ENCODE measurements at regions not wholly inside any gene's neighbourhood (a gene's known extent, or its start where the extent isn't known, plus 50 kb on each side); places are given as distances from the start of the nearest gene placed in this dataset.

DNA sequence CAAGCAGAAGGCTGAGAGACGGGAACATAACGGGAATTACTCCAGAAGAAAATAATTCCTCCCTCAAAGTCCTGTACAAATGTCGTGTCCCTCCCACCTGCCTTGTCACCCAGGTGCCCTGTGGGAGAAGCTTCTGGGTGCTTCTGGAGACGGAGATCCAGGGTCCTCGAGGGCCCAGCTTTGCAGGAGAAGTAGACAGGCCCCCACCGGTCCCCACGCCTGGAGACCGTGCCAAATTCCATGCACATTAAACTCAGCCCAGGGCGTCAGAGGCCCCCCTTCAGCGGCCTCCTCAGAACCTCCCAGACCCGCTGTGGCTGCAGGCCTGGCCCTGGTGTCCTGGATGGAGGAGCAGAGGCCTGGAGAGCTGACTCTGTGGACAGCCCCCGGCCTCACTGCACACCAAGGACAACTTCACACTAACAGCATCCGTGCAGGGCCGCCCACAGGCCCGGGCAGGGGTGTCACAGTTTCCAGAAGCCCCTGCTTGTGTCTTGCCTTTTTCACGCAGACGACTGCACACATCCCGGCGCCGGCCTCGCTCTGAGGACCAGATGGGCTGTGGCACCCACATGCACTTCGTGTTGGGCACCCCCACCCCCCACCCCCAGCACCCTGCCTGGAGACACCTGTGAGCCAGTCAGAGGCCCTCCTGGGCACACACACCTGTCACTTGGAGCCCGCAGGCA is 734.3 kb downstream of the BRD1 start:
- CTCF ChIA-PET, result no interaction called here

DNA sequence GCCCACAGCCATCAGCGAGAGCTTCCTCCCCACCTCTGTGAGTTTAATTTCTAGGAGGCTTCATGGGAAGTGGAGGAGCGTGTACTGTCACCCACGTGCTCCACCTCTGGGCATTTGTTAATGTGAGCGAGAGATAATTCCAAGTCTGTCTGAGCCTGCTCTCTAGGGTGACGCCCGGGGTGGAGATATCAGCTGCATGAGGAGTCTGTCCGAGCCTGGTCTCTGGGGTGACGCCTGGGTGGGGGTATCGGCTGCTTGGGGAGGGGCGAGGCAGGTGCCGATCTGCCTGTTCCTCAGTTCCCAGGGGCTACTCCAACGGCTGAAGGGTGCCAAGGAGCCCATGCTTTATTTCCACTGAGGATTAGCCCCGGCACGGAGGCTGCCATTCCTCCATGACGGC is 735.0 kb downstream of the BRD1 start:
- no peak for DNase-seq (ENCODE audit: low read depth, low spot score)
- BruUV-seq (replicated peaks), result no TSS peak
- intact Hi-C loops (cut with micrococcal nuclease), result no loop called here
- Histone ChIP-seq H3K9ac (ENCODE audit: low read length) (no peak overlapping the region), H2AFZ (ENCODE audit: low read depth, low read length, poor library complexity, severe bottlenecking) (no peak overlapping the region), H4K20me1 (ENCODE audit: insufficient read depth) (no peaks in the 10 kb centered on the region), H3K27me3 (ENCODE audit: insufficient read depth, low read length) (no peaks in the 10 kb centered on the region), H3K4me3 (replicated peaks in 1 of 2; ENCODE audit: low read depth in 1 of 2, low read length in 2 of 2) (no peak overlapping the region), H3K27ac (ENCODE audit: low read depth, low read length) (no peak overlapping the region), H3K36me3 (ENCODE audit: control insufficient read depth in 1 of 2, insufficient read depth in 2 of 2, low read length in 2 of 2) (no peaks in the 10 kb centered on the region), H3K9me3 (ENCODE audit: control insufficient read depth in 1 of 2, insufficient read depth in 1 of 2, low read depth in 1 of 2, low read length in 2 of 2) (no peaks in the 10 kb centered on the region), H3K4me1 (ENCODE audit: control insufficient read depth in 1 of 2, insufficient read depth in 2 of 2, low read length in 2 of 2) (no peaks in the 10 kb centered on the region), H3K9me2 (ENCODE audit: insufficient read depth) (no peaks in the 10 kb centered on the region), H3K4me2 (ENCODE audit: low read length) (no peak overlapping the region), H3K79me2 (ENCODE audit: insufficient read depth, low read length) (no peaks in the 10 kb centered on the region)
- ATAC-seq, result no peak
- ChIA-PET CTCF (no interaction called here), RAD21 (ENCODE audit: low non-redundant PET in 1 of 2, low total read pairs in 2 of 2, uncharacterized antibody in 2 of 2, unreplicated experiment in 2 of 2) (no interaction called here), POLR2A (no interaction called here)
- TF ChIP-seq CBX3 (IDR thresholded peaks at IDR 0.05; ENCODE audit: low read depth) (no peak), JUND (IDR thresholded peaks at IDR 0.05) (no peak), SRF (IDR thresholded peaks at IDR 0.05; ENCODE audit: low read depth) (no peak), YY1 (IDR thresholded peaks at IDR 0.05; ENCODE audit: extremely low read depth, insufficient replicate concordance, low read depth, low read length) (no peak), RAD21 (IDR thresholded peaks at IDR 0.05; ENCODE audit: low read depth) (no peak), TCF7L2 (IDR thresholded peaks at IDR 0.05; ENCODE audit: borderline replicate concordance, extremely low read depth, insufficient read depth, insufficient read length) (no peak), ZFX (IDR thresholded peaks at IDR 0.05) (no peak), FOSL1 (IDR thresholded peaks at IDR 0.05; ENCODE audit: low read depth) (no peak)
- TF ChIP-seq, protein P1, sequence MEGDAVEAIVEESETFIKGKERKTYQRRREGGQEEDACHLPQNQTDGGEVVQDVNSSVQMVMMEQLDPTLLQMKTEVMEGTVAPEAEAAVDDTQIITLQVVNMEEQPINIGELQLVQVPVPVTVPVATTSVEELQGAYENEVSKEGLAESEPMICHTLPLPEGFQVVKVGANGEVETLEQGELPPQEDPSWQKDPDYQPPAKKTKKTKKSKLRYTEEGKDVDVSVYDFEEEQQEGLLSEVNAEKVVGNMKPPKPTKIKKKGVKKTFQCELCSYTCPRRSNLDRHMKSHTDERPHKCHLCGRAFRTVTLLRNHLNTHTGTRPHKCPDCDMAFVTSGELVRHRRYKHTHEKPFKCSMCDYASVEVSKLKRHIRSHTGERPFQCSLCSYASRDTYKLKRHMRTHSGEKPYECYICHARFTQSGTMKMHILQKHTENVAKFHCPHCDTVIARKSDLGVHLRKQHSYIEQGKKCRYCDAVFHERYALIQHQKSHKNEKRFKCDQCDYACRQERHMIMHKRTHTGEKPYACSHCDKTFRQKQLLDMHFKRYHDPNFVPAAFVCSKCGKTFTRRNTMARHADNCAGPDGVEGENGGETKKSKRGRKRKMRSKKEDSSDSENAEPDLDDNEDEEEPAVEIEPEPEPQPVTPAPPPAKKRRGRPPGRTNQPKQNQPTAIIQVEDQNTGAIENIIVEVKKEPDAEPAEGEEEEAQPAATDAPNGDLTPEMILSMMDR (IDR thresholded peaks at IDR 0.05 in 2 of 3, conservative IDR thresholded peaks at IDR 0.05 in 1 of 3; ENCODE audit: borderline replicate concordance in 1 of 3, insufficient read depth in 1 of 3, low read depth in 2 of 3, low read length in 2 of 3), result no peak
- TF ChIP-seq, protein P2, sequence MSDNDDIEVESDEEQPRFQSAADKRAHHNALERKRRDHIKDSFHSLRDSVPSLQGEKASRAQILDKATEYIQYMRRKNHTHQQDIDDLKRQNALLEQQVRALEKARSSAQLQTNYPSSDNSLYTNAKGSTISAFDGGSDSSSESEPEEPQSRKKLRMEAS (IDR thresholded peaks at IDR 0.05), result no peak
- TF ChIP-seq, protein P3, sequence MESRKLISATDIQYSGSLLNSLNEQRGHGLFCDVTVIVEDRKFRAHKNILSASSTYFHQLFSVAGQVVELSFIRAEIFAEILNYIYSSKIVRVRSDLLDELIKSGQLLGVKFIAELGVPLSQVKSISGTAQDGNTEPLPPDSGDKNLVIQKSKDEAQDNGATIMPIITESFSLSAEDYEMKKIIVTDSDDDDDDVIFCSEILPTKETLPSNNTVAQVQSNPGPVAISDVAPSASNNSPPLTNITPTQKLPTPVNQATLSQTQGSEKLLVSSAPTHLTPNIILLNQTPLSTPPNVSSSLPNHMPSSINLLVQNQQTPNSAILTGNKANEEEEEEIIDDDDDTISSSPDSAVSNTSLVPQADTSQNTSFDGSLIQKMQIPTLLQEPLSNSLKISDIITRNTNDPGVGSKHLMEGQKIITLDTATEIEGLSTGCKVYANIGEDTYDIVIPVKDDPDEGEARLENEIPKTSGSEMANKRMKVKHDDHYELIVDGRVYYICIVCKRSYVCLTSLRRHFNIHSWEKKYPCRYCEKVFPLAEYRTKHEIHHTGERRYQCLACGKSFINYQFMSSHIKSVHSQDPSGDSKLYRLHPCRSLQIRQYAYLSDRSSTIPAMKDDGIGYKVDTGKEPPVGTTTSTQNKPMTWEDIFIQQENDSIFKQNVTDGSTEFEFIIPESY (IDR thresholded peaks at IDR 0.05; ENCODE audit: extremely low read depth, insufficient replicate concordance, low read length), result no peak
- TF ChIP-seq, protein P4, sequence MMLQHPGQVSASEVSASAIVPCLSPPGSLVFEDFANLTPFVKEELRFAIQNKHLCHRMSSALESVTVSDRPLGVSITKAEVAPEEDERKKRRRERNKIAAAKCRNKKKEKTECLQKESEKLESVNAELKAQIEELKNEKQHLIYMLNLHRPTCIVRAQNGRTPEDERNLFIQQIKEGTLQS (IDR thresholded peaks at IDR 0.05), result no peak

More for the DNA sequence above, 734.3 kb downstream of the BRD1 start:
- H3K27me3 ChIP-seq (ENCODE audit: insufficient read depth, low read length), result no peaks in the 10 kb centered on the region
- H3K4me2 ChIP-seq (ENCODE audit: low read length), result no peak overlapping the region
- intact Hi-C loops (cut with micrococcal nuclease), result no loop called here
- no peak overlapping the region for H3K4me3 ChIP-seq (replicated peaks in 1 of 2; ENCODE audit: low read depth in 1 of 2, low read length in 2 of 2)
- TF ChIP-seq CBX3 (IDR thresholded peaks at IDR 0.05; ENCODE audit: low read depth), result no peak
- TF ChIP-seq, protein P4 (IDR thresholded peaks at IDR 0.05), result no peak
- TF ChIP-seq TCF7L2 (IDR thresholded peaks at IDR 0.05; ENCODE audit: borderline replicate concordance, extremely low read depth, insufficient read depth, insufficient read length), result no peak
- no peak for TF ChIP-seq EZH2phosphoT487 (IDR thresholded peaks at IDR 0.05; ENCODE audit: borderline replicate concordance)
- no peak for TF ChIP-seq RAD21 (IDR thresholded peaks at IDR 0.05; ENCODE audit: low read depth)
- TF ChIP-seq POLR2AphosphoS5 (IDR thresholded peaks at IDR 0.05; ENCODE audit: low read depth, low read length), result no peak
- no peak for TF ChIP-seq YY1 (IDR thresholded peaks at IDR 0.05; ENCODE audit: extremely low read depth, insufficient replicate concordance, low read depth, low read length)
- TF ChIP-seq JUND (IDR thresholded peaks at IDR 0.05), result no peak
- no peak for DNase-seq (ENCODE audit: low read depth, low spot score)
- no TSS peak for BruUV-seq (replicated peaks)
- H3K36me3 ChIP-seq (ENCODE audit: control insufficient read depth in 1 of 2, insufficient read depth in 2 of 2, low read length in 2 of 2), result no peaks in the 10 kb centered on the region
- H3K4me1 ChIP-seq (ENCODE audit: control insufficient read depth in 1 of 2, insufficient read depth in 2 of 2, low read length in 2 of 2), result no peaks in the 10 kb centered on the region
- no peaks in the 10 kb centered on the region for H3K9me2 ChIP-seq (ENCODE audit: insufficient read depth)
- ChIA-PET POLR2A (no interaction called here), RAD21 (ENCODE audit: low non-redundant PET in 1 of 2, low total read pairs in 2 of 2, uncharacterized antibody in 2 of 2, unreplicated experiment in 2 of 2) (no interaction called here)
- no peak for ATAC-seq
- no peaks in the 10 kb centered on the region for H3K79me2 ChIP-seq (ENCODE audit: insufficient read depth, low read length)
- H2AFZ ChIP-seq (ENCODE audit: low read depth, low read length, poor library complexity, severe bottlenecking), result no peak overlapping the region
- no peaks in the 10 kb centered on the region for H4K20me1 ChIP-seq (ENCODE audit: insufficient read depth)
- no peaks in the 10 kb centered on the region for H3K9me3 ChIP-seq (ENCODE audit: control insufficient read depth in 1 of 2, insufficient read depth in 1 of 2, low read depth in 1 of 2, low read length in 2 of 2)
- no peak overlapping the region for H3K27ac ChIP-seq (ENCODE audit: low read depth, low read length)
- H3K9ac ChIP-seq (ENCODE audit: low read length), result no peak overlapping the region
